Upper lobe of left lung (tissue), 4 donors: ENCODE measurements at regions not wholly inside any gene's neighbourhood (a gene's known extent, or its start where the extent isn't known, plus 50 kb on each side); places are given as distances from the start of the nearest gene placed in this dataset.

Source experiments
- EP300 ChIP-seq, 4 donors: sonication (generic); formaldehyde crosslinking; IDR thresholded peaks; one replicate each; pipeline ENCODE4 v1.5.1; 2017; ENCODE audit warnings: antibody characterized with exemption in 4 of 4, control low read depth in 2 of 4
- POLR2A ChIP-seq, 4 donors: fragments of 450-650 bp; IDR thresholded peaks; one replicate each; pipeline ENCODE4 v1.5.1; 2016 to 2017; ENCODE audit warnings: antibody characterized with exemption in 4 of 4, mild to moderate bottlenecking in 2 of 4
- TF ChIP-seq, protein P1 (sequence below), 6 experiments: fragments of 450-650 bp in 4 of 6; fragments of 200-600 bp in 2 of 6; sonication (generic) in 2 of 6; IDR thresholded peaks; one replicate each; pipeline ENCODE4 v1.5.1; 2016 to 2019; ENCODE audit warnings: antibody characterized with exemption in 6 of 6

DNA sequence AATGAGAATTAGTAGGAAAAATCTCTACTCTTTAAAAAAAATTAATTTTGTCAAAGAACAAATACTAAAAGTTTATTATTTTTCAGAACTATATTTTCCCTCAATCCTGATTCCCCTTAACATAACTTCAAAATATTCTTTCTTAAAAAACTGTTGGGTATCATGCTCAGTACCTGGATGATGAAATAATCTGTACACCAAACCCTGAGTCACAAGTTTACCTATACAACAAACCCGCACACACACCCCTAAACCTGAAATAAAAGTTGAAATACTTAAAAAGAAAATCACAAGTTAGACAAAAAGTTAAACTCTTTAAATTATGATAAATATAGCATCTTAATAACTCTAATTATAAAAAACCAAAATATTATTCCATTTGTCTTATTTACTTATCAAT lies 812.3 kb downstream of the MAT2B start:
- TF ChIP-seq, protein P1, sequence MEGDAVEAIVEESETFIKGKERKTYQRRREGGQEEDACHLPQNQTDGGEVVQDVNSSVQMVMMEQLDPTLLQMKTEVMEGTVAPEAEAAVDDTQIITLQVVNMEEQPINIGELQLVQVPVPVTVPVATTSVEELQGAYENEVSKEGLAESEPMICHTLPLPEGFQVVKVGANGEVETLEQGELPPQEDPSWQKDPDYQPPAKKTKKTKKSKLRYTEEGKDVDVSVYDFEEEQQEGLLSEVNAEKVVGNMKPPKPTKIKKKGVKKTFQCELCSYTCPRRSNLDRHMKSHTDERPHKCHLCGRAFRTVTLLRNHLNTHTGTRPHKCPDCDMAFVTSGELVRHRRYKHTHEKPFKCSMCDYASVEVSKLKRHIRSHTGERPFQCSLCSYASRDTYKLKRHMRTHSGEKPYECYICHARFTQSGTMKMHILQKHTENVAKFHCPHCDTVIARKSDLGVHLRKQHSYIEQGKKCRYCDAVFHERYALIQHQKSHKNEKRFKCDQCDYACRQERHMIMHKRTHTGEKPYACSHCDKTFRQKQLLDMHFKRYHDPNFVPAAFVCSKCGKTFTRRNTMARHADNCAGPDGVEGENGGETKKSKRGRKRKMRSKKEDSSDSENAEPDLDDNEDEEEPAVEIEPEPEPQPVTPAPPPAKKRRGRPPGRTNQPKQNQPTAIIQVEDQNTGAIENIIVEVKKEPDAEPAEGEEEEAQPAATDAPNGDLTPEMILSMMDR (IDR thresholded peaks at IDR 0.05) = no peak
- TF ChIP-seq POLR2A (IDR thresholded peaks at IDR 0.05) = no peak
- TF ChIP-seq EP300 (IDR thresholded peaks at IDR 0.05) = no peak
